ENCODE measurements at regions not wholly inside any gene's neighbourhood (a gene's known extent, or its start where the extent isn't known, plus 50 kb on each side); places are given as distances from the start of the nearest gene placed in this dataset.

- DNase-seq (ENCODE audit: low spot score): no peak
Measured at GRCh38 chr21:35938446-35938845, 121.9 kb downstream of the SETD4 start.

GRCh38 chr21:35933466-35933865 lies 126.9 kb downstream of the SETD4 start:
- DNase-seq (ENCODE audit: low spot score): peak; percentile 32

GRCh38 chr21:35932232-35932911 lies 128.0 kb downstream of the SETD4 start:
- peak; percentile 74 for DNase-seq (ENCODE audit: low spot score)

GRCh38 chr21:35929901-35930300 lies 130.4 kb downstream of the SETD4 start:
- DNase-seq (ENCODE audit: low spot score): no peak

- DNase-seq (ENCODE audit: low spot score): no peak
Measured at GRCh38 chr21:35927262-35927661, 133.1 kb downstream of the SETD4 start.

GRCh38 chr21:35926003-35926740 lies 134.2 kb downstream of the SETD4 start:
- no peak for DNase-seq (ENCODE audit: low spot score)

GRCh38 chr21:35925497-35925896 lies 134.8 kb downstream of the SETD4 start:
- no peak for DNase-seq (ENCODE audit: low spot score)

GRCh38 chr21:35924714-35925301 lies 135.5 kb downstream of the SETD4 start:
- no peak for DNase-seq (ENCODE audit: low spot score)

GRCh38 chr21:35923971-35924370 lies 136.4 kb downstream of the SETD4 start:
- DNase-seq (ENCODE audit: low spot score): no peak

- no peak for DNase-seq (ENCODE audit: low spot score)
Measured at GRCh38 chr21:35922618-35923017, 137.7 kb downstream of the SETD4 start.

- no peak for DNase-seq (ENCODE audit: low spot score)
Measured at GRCh38 chr21:35921471-35921870, 138.9 kb downstream of the SETD4 start.

- DNase-seq (ENCODE audit: low spot score): no peak
Measured at GRCh38 chr21:35920436-35920835, 139.9 kb downstream of the SETD4 start.

GRCh38 chr21:35915030-35915429 lies 145.3 kb downstream of the SETD4 start:
- DNase-seq (ENCODE audit: low spot score): no peak

GRCh38 chr21:35911412-35912191 lies 148.7 kb downstream of the SETD4 start:
- DNase-seq (ENCODE audit: low spot score): no peak

GRCh38 chr21:35909456-35910223 lies 150.7 kb downstream of the SETD4 start:
- no peak for DNase-seq (ENCODE audit: low spot score)

GRCh38 chr21:35908311-35909078 lies 151.8 kb downstream of the SETD4 start:
- no peak for DNase-seq (ENCODE audit: low spot score)

GRCh38 chr21:35906586-35906985 lies 153.7 kb downstream of the SETD4 start:
- no peak for DNase-seq (ENCODE audit: low spot score)

GRCh38 chr21:35905963-35906345 lies 154.4 kb downstream of the SETD4 start:
- no peak for DNase-seq (ENCODE audit: low spot score)

GRCh38 chr21:35905096-35905962 lies 155.0 kb downstream of the SETD4 start:
- no peak for DNase-seq (ENCODE audit: low spot score)

- DNase-seq (ENCODE audit: low spot score): no peak
Measured at GRCh38 chr21:35900539-35900938, 159.8 kb downstream of the SETD4 start.
